CD4-positive, alpha-beta T cell (primary cell): ENCODE measurements at regions not wholly inside any gene's neighbourhood (a gene's known extent, or its start where the extent isn't known, plus 50 kb on each side); places are given as distances from the start of the nearest gene placed in this dataset.

Experiments
- ATAC-seq: fragments of 200-7000 bp; cut with Tn5 transposase; one replicate; pipeline ENCODE4 v1.10.0; 2022; ENCODE audit warnings: mild to moderate bottlenecking; ENCODE audit not compliant: poor library complexity
- CTCF ChIA-PET: fragments of 350-600 bp; sonication (Branson Sonifier 250); formaldehyde crosslinking; loops from one replicate; lab custom pipeline; 2021; ENCODE audit warnings: antibody characterized with exemption, inconsistent platforms; lab: Charles Lee
- POLR2A ChIA-PET: fragments of 350-600 bp; sonication (Branson Sonifier 250); formaldehyde crosslinking; loops from one replicate; lab custom pipeline; 2021; ENCODE audit warnings: antibody characterized with exemption, inconsistent platforms; lab: Charles Lee
- DNase-seq, 14 experiments: peaks; one replicate each; pipeline ENCODE4 v3.0.0-alpha.2; 2013 to 2020; ENCODE audit warnings: mixed read lengths in 2 of 14
- H3K27ac ChIP-seq, 2 donors: one replicate each; pipeline versions ENCODE4 v1.5.1 to v1.7.0; 2013; ENCODE audit warnings: low read length in 2 of 2, low read depth in 1 of 2, mild to moderate bottlenecking in 1 of 2
- H3K27me3 ChIP-seq, 2 experiments: 1 replicate in 1 of 2; 2 replicates in 1 of 2; pipeline versions ENCODE4 v1.6.1 to v1.7.0; 2013; ENCODE audit warnings: low read length in 2 of 2, control low read depth in 1 of 2, mild to moderate bottlenecking in 1 of 2, moderate library complexity in 1 of 2; ENCODE audit not compliant: insufficient read depth in 2 of 2, control insufficient read depth in 1 of 2
- H3K36me3 ChIP-seq: one replicate; pipeline ENCODE4 v1.6.1; 2013; ENCODE audit warnings: low read length, control low read depth; ENCODE audit not compliant: insufficient read depth
- H3K4me1 ChIP-seq: one replicate; pipeline ENCODE4 v1.6.1; 2013; ENCODE audit warnings: low read length, control low read depth; ENCODE audit not compliant: insufficient read depth
- H3K4me3 ChIP-seq: one replicate; pipeline ENCODE4 v1.5.1; 2013; ENCODE audit warnings: mild to moderate bottlenecking, low read length, moderate library complexity
- H3K9me3 ChIP-seq, 2 experiments: 1 replicate in 1 of 2; 2 replicates in 1 of 2; pipeline versions ENCODE4 v1.6.1 to v1.7.0; 2013; ENCODE audit warnings: low read length in 2 of 2, mild to moderate bottlenecking in 2 of 2, control low read depth in 1 of 2, moderate library complexity in 1 of 2; ENCODE audit not compliant: control insufficient read depth in 1 of 2, insufficient read depth in 1 of 2
- H3K27ac Mint-ChIP-seq: one replicate; pipeline ENCODE4 v1.8.0; 2020; ENCODE audit warnings: mixed read lengths
- H3K27me3 Mint-ChIP-seq: one replicate; pipeline ENCODE4 v1.8.0; 2021; ENCODE audit warnings: mixed read lengths
- H3K36me3 Mint-ChIP-seq: one replicate; pipeline ENCODE4 v1.8.0; 2021; ENCODE audit warnings: low read depth, mixed read lengths
- H3K4me1 Mint-ChIP-seq: one replicate; pipeline ENCODE4 v1.8.0; 2021; ENCODE audit warnings: low read depth, mixed read lengths
- H3K4me3 Mint-ChIP-seq: one replicate; pipeline ENCODE4 v1.8.0; 2020; ENCODE audit warnings: mild to moderate bottlenecking, mixed read lengths
- H3K9me3 Mint-ChIP-seq: one replicate; pipeline ENCODE4 v1.8.0; 2020; ENCODE audit warnings: mixed read lengths
- CTCF ChIP-seq: fragments of 200-600 bp; IDR thresholded peaks from one replicate; pipeline ENCODE4 v1.8.0; 2022; ENCODE audit warnings: antibody characterized with exemption, mild to moderate bottlenecking
- intact Hi-C, 2 experiments: fragments of 100-400 bp; cut with DNase I in 1 of 2; cut with micrococcal nuclease in 1 of 2; formaldehyde crosslinking; loops; one replicate each; pipeline versions ENCODE4 v1.15.1 to v1.9.0; 2023 to 2025; cut with DNase I, micrococcal nuclease

GRCh38 chr2:11975373-11975772 lies 228.9 kb downstream of the LPIN1 start:
- ChIA-PET CTCF (no interaction called here), POLR2A (no interaction called here)
- no peak for DNase-seq
- Mint-ChIP-seq H3K9me3 (peaks cover 18% of the 10 kb centered on the region), H3K36me3 (peaks cover 11% of the 10 kb centered on the region), H3K27me3 (no peaks in the 10 kb centered on the region), H3K4me3 (no peak overlapping the region), H3K27ac (no peak overlapping the region), H3K4me1 (no peaks in the 10 kb centered on the region)
- Histone ChIP-seq H3K9me3 (peaks cover 11 to 24% of the 10 kb centered on the region in 2 experiments), H3K4me3 (no peak overlapping the region), H3K27me3 (no peaks in the 10 kb centered on the region), H3K27ac (no peak overlapping the region), H3K4me1 (no peaks in the 10 kb centered on the region), H3K36me3 (no peaks in the 10 kb centered on the region)
- ATAC-seq, result no peak
- intact Hi-C loops, result no loop called here
- no peak for TF ChIP-seq CTCF

GRCh38 chr2:11976073-11976472 lies 229.6 kb downstream of the LPIN1 start:
- DNase-seq, result no peak
- ChIA-PET POLR2A (no interaction called here), CTCF (no interaction called here)
- Histone ChIP-seq H3K36me3 (no peaks in the 10 kb centered on the region), H3K27me3 (no peaks in the 10 kb centered on the region), H3K4me3 (no peak overlapping the region), H3K9me3 (peaks cover 11 to 24% of the 10 kb centered on the region in 2 experiments), H3K4me1 (no peaks in the 10 kb centered on the region), H3K27ac (no peak overlapping the region)
- H3K4me3 Mint-ChIP-seq, result no peak overlapping the region
- H3K27me3 Mint-ChIP-seq, result no peaks in the 10 kb centered on the region
- no peak overlapping the region for H3K27ac Mint-ChIP-seq
- no peak for ATAC-seq
- H3K36me3 Mint-ChIP-seq, result peaks cover 11% of the 10 kb centered on the region
- intact Hi-C loops, result no loop called here
- H3K4me1 Mint-ChIP-seq, result no peaks in the 10 kb centered on the region
- no peak for TF ChIP-seq CTCF
- H3K9me3 Mint-ChIP-seq, result peaks cover 18% of the 10 kb centered on the region

- Histone ChIP-seq H3K4me1 (peaks cover 4% of the 10 kb centered on the region), H3K4me3 (no peak overlapping the region), H3K27ac (no peak overlapping the region), H3K9me3 (peaks cover 23 to 24% of the 10 kb centered on the region in 2 experiments), H3K27me3 (no peaks in the 10 kb centered on the region), H3K36me3 (no peaks in the 10 kb centered on the region)
- no peak for DNase-seq
- CTCF ChIA-PET, result no interaction called here
- Mint-ChIP-seq H3K36me3 (peaks cover 6% of the 10 kb centered on the region), H3K4me3 (no peak overlapping the region), H3K4me1 (no peaks in the 10 kb centered on the region), H3K27ac (no peak overlapping the region), H3K27me3 (no peaks in the 10 kb centered on the region), H3K9me3 (peaks cover 15% of the 10 kb centered on the region)
- TF ChIP-seq CTCF, result no peak
- no peak for ATAC-seq
- intact Hi-C loops, result no loop called here
- POLR2A ChIA-PET, result no interaction called here
Measured at GRCh38 chr2:11977766-11978524, 231.5 kb downstream of the LPIN1 start.
